ENCODE measurements at regions not wholly inside any gene's neighbourhood (a gene's known extent, or its start where the extent isn't known, plus 50 kb on each side); places are given as distances from the start of the nearest gene placed in this dataset.

DNA sequence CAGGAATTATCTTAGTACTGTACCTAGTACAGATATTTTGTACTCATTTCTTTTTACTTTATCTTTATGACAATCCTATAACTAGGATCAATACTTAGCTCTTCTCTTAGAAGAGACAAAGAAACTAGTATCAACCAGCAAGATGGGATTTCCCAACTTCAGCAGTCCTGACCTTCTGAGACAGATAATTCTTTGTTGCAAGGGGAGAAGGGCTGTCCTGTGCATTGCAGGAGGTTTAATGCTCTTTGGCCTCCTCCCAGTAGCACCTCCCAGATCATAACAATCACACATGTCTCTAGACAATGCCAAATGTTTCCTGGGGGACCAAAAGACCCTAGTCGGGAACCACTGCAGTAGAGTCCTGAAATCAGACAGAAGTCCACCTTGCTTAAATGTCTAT lies 424.3 kb upstream of the DMAC1 start:
- TF ChIP-seq CTCF (IDR thresholded peaks at IDR 0.05) (no peak), POLR2A (IDR thresholded peaks at IDR 0.05) (no peak), EP300 (IDR thresholded peaks at IDR 0.05) (no peak)
